CD14-positive monocyte (primary cell): ENCODE measurements at regions not wholly inside any gene's neighbourhood (a gene's known extent, or its start where the extent isn't known, plus 50 kb on each side); places are given as distances from the start of the nearest gene placed in this dataset.

Experiments used
- DNase-seq, 3 donors: peaks; one replicate each; pipeline ENCODE4 v3.0.0-alpha.2; 2011 to 2022
- H2AFZ ChIP-seq: 2 replicates; pipeline ENCODE4 v1.6.0; 2012; ENCODE audit warnings: mild to moderate bottlenecking, low read depth, low read length, inconsistent platforms; ENCODE audit not compliant: insufficient read depth, poor library complexity, severe bottlenecking
- H3K27ac ChIP-seq, 2 donors: 1 replicate in 1 of 2; 2 replicates in 1 of 2; pipeline ENCODE4 v1.5.1; 2012 to 2013; ENCODE audit warnings: low read length in 2 of 2, control low read depth in 1 of 2, inconsistent platforms in 1 of 2, low read depth in 1 of 2, mild to moderate bottlenecking in 1 of 2
- H3K27me3 ChIP-seq, 2 donors: one replicate each; pipeline versions ENCODE4 v1.6.0 to v1.6.1; 2011 to 2013; ENCODE audit warnings: low read length in 2 of 2; ENCODE audit not compliant: control insufficient read depth in 2 of 2, insufficient read depth in 2 of 2
- H3K36me3 ChIP-seq, 2 donors: replicated peaks in 1 of 2; 1 replicate in 1 of 2; 2 replicates in 1 of 2; pipeline versions ENCODE4 v1.5.1 to v1.6.1; 2012 to 2013; ENCODE audit warnings: low read length in 2 of 2, control low read depth in 1 of 2, inconsistent platforms in 1 of 2, mild to moderate bottlenecking in 1 of 2; ENCODE audit not compliant: insufficient read depth in 2 of 2, control insufficient read depth in 1 of 2
- H3K4me1 ChIP-seq, 2 donors: 1 replicate in 1 of 2; 2 replicates in 1 of 2; pipeline versions ENCODE4 v1.5.1 to v1.6.1; 2012 to 2013; ENCODE audit warnings: low read length in 2 of 2, control low read depth in 1 of 2, inconsistent platforms in 1 of 2, mild to moderate bottlenecking in 1 of 2, moderate library complexity in 1 of 2; ENCODE audit not compliant: insufficient read depth in 2 of 2, control insufficient read depth in 1 of 2
- H3K4me2 ChIP-seq: replicated peaks from 2 replicates; pipeline ENCODE3; 2012; ENCODE audit warnings: low read length, moderate library complexity, mild to moderate bottlenecking; ENCODE audit not compliant: poor library complexity, severe bottlenecking; ENCODE audit errors: extremely low read depth
- H3K4me3 ChIP-seq, 3 experiments: fragments of 200-600 bp in 1 of 3; sonication (generic) in 1 of 3; replicated peaks in 1 of 3; 1 replicate in 2 of 3; 2 replicates in 1 of 3; pipeline ENCODE4 v1.5.1; 2011 to 2013; ENCODE audit warnings: low read length in 3 of 3, mild to moderate bottlenecking in 3 of 3, control low read depth in 2 of 3, low read depth in 2 of 3, inconsistent platforms in 1 of 3, moderate library complexity in 1 of 3
- H3K79me2 ChIP-seq: 2 replicates; pipeline ENCODE4 v1.6.0; 2012; ENCODE audit warnings: mild to moderate bottlenecking, control low read depth, inconsistent platforms, low read length, moderate library complexity; ENCODE audit not compliant: insufficient read depth
- H3K9ac ChIP-seq: 2 replicates; pipeline ENCODE4 v1.6.0; 2017; ENCODE audit warnings: low read length, mild to moderate bottlenecking; ENCODE audit not compliant: insufficient read depth, poor library complexity, severe bottlenecking
- H3K9me3 ChIP-seq, 2 donors: replicated peaks in 1 of 2; 1 replicate in 1 of 2; 2 replicates in 1 of 2; pipeline versions ENCODE4 v1.5.1 to v1.6.1; 2012 to 2013; ENCODE audit warnings: low read length in 2 of 2, control low read depth in 1 of 2; ENCODE audit not compliant: control insufficient read depth in 1 of 2, insufficient read depth in 1 of 2
- H4K20me1 ChIP-seq: 2 replicates; pipeline ENCODE4 v1.6.0; 2012; ENCODE audit warnings: mild to moderate bottlenecking, low read length, control low read depth, moderate library complexity; ENCODE audit not compliant: insufficient read depth
- H3K27ac Mint-ChIP-seq, 7 donors: one replicate each; pipeline ENCODE4 v1.8.0; 2020; ENCODE audit warnings: mild to moderate bottlenecking in 7 of 7, mixed read lengths in 7 of 7, moderate library complexity in 6 of 7, inconsistent platforms in 2 of 7
- H3K27me3 Mint-ChIP-seq, 3 donors: one replicate each; pipeline ENCODE4 v1.8.0; 2021 to 2022; ENCODE audit warnings: low read depth in 3 of 3, mild to moderate bottlenecking in 3 of 3, mixed read lengths in 3 of 3, moderate library complexity in 3 of 3, inconsistent platforms in 1 of 3
- H3K36me3 Mint-ChIP-seq, 2 donors: one replicate each; pipeline ENCODE4 v1.8.0; 2020; ENCODE audit warnings: mixed read lengths in 2 of 2, inconsistent platforms in 1 of 2, mild to moderate bottlenecking in 1 of 2
- H3K4me1 Mint-ChIP-seq: one replicate; pipeline ENCODE4 v1.8.0; 2020; ENCODE audit warnings: mild to moderate bottlenecking, mixed read lengths
- H3K4me3 Mint-ChIP-seq, 2 donors: one replicate each; pipeline ENCODE4 v1.8.0; 2020; ENCODE audit warnings: mild to moderate bottlenecking in 2 of 2, mixed read lengths in 2 of 2, moderate library complexity in 1 of 2
- H3K9me3 Mint-ChIP-seq, 7 donors: one replicate each; pipeline ENCODE4 v1.8.0; 2020 to 2022; ENCODE audit warnings: mixed read lengths in 7 of 7, mild to moderate bottlenecking in 6 of 7, moderate library complexity in 6 of 7, inconsistent platforms in 2 of 7
- CTCF ChIP-seq: fragments of 200-600 bp; IDR thresholded peaks from one replicate; pipeline ENCODE4 v1.8.0; 2022; ENCODE audit warnings: antibody characterized with exemption, mild to moderate bottlenecking
- WGBS: methylation state at CpG from one replicate; pipeline ENCODE4 v1.1.5; 2013; ENCODE audit warnings: missing lambda C conversion rate; ENCODE audit not compliant: insufficient coverage; 5-methylcytosine and 5-hydroxymethylcytosine counted together
- intact Hi-C, 2 donors: fragments of 100-400 bp; cut with micrococcal nuclease; formaldehyde crosslinking; loops; one replicate each; pipeline versions ENCODE4 v1.15.0 to v1.15.1; 2023

GRCh38 chr15:70251246-70251990 lies 153.7 kb upstream of the TLE3 start:
- peak overlapping the region in 3 of 7 donors; percentile 16 to 82 (median 58) for H3K27ac Mint-ChIP-seq
- H3K79me2 ChIP-seq, result no peaks in the 10 kb centered on the region
- intact Hi-C loops, result no loop called here
- no peak overlapping the region for H3K9ac ChIP-seq
- TF ChIP-seq CTCF, result no peak
- H3K9me3 ChIP-seq, result no peaks in the 10 kb centered on the region
- peaks cover 0 to 1% (median 0%) of the 10 kb centered on the region in 7 donors for H3K9me3 Mint-ChIP-seq
- H4K20me1 ChIP-seq, result no peaks in the 10 kb centered on the region
- H2AFZ ChIP-seq, result no peak overlapping the region
- no peaks in the 10 kb centered on the region for H3K27me3 ChIP-seq
- over 99% methylated on average over 10 of the region's 11 CpGs for WGBS
- H3K36me3 ChIP-seq, result no peaks in the 10 kb centered on the region
- no peak overlapping the region for H3K4me2 ChIP-seq
- H3K4me3 Mint-ChIP-seq, result no peak overlapping the region
- DNase-seq, result no peak
- H3K4me3 ChIP-seq, result no peak overlapping the region
- H3K27ac ChIP-seq, result no peak overlapping the region
- H3K4me1 Mint-ChIP-seq, result peaks cover 34% of the 10 kb centered on the region
- peaks cover 8 to 10% of the 10 kb centered on the region in 2 donors for H3K36me3 Mint-ChIP-seq
- H3K27me3 Mint-ChIP-seq, result peaks cover 11 to 16% (median 15%) of the 10 kb centered on the region in 3 donors
- peaks cover 30 to 32% of the 10 kb centered on the region in 2 donors for H3K4me1 ChIP-seq

DNA sequence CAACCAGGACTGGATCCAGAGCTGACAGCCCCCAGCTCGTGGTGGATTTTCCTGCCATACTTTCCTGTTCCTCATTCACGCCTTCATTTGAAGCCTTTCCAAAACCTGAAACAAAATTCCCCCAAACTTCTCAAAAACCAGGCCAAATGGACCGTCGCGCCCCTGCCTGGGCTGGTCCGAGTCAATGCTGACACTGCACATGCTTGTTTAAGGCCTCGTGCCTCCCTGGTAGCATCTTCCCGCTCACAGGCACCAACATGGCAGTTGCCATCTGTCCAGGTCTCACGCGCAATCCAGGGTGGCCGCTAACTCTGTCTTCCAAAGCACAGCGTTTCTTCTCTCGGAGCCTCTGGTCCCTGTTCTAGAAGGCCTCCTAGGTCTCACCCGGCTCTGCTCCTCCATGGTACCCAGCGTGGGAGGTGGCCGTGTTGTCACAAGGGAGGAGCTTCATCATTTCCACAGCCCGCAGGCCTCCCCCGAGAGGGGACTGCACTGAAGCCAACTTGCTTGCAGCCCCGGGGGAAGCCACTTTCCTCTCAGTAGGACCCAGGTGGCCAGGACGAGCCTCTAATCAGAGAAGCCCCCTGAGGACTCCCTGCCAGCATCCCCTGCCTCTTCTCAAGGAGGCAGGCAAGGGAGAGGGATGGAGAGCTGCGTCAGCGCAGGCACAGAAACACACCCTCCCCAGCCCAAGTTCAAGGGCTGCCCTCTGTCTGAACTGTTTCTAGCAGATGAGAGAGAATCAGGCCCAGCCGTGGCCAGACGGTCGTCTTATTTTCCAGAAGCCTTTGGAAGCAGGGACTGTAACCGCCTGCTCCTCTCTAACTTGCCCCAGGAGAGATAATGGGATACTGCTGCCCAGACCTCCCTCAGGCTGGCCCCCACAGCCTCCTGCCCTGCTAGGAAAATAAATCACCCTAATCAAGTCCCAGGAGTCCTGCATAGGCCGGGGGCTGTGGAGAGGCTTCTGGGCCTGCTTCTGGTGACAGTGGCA lies 152.8 kb upstream of the TLE3 start:
- Mint-ChIP-seq H3K36me3 (peaks cover 6 to 8% of the 10 kb centered on the region in 2 donors), H3K27me3 (peaks cover 9 to 16% (median 13%) of the 10 kb centered on the region in 3 donors), H3K4me3 (no peak overlapping the region), H3K27ac (peak overlapping the region in 1 of 7 donors; percentile 37), H3K4me1 (peaks cover 34% of the 10 kb centered on the region), H3K9me3 (peaks cover 0 to 1% (median 0%) of the 10 kb centered on the region in 7 donors)
- Histone ChIP-seq H3K9ac (no peak overlapping the region), H3K4me2 (no peak overlapping the region), H3K4me1 (peaks cover 31 to 33% of the 10 kb centered on the region in 2 donors), H3K27me3 (no peaks in the 10 kb centered on the region), H3K36me3 (no peaks in the 10 kb centered on the region), H3K4me3 (no peak overlapping the region), H2AFZ (no peak overlapping the region), H3K27ac (no peak overlapping the region), H3K9me3 (no peaks in the 10 kb centered on the region), H4K20me1 (no peaks in the 10 kb centered on the region), H3K79me2 (no peaks in the 10 kb centered on the region)
- no peak for TF ChIP-seq CTCF
- DNase-seq, result no peak
- intact Hi-C loops, result no loop called here
- WGBS, result 82% methylated on average over 12 of the region's 27 CpGs
